ENCODE measurements at regions not wholly inside any gene's neighbourhood (a gene's known extent, or its start where the extent isn't known, plus 50 kb on each side); places are given as distances from the start of the nearest gene placed in this dataset.

- no peak for TF ChIP-seq CTCF (IDR thresholded peaks at IDR 0.05)
- TF ChIP-seq MAFK (IDR thresholded peaks at IDR 0.05; ENCODE audit: partially characterized antibody), result no peak
- no peak for TF ChIP-seq FOXS1 (CRISPR knock-in tag; IDR thresholded peaks at IDR 0.05)
- TF ChIP-seq CHD2 (IDR thresholded peaks at IDR 0.05; ENCODE audit: low read length, partially characterized antibody), result no peak
- no peak for TF ChIP-seq KDM5A (IDR thresholded peaks at IDR 0.05)
- no peak for TF ChIP-seq POLR2A (IDR thresholded peaks at IDR 0.05; ENCODE audit: low read length)
- no peak for TF ChIP-seq TP53 (CRISPR knock-in tag; IDR thresholded peaks at IDR 0.05)
- no peak for TF ChIP-seq CHD4 (IDR thresholded peaks at IDR 0.05; ENCODE audit: borderline replicate concordance)
- TF ChIP-seq RNF2 (IDR thresholded peaks at IDR 0.05; ENCODE audit: borderline replicate concordance, low read depth), result no peak
Observed at GRCh38 chr5:162762119-162762518, 675.3 kb upstream of the CCNG1 start.
